SK-N-DZ (cell line): ENCODE measurements at regions not wholly inside any gene's neighbourhood (a gene's known extent, or its start where the extent isn't known, plus 50 kb on each side); places are given as distances from the start of the nearest gene placed in this dataset.

ENCODE experiments used
- DNase-seq: peaks from one replicate; pipeline ENCODE4 v3.0.0-alpha.2; 2015; ENCODE audit warnings: low spot score

DNA sequence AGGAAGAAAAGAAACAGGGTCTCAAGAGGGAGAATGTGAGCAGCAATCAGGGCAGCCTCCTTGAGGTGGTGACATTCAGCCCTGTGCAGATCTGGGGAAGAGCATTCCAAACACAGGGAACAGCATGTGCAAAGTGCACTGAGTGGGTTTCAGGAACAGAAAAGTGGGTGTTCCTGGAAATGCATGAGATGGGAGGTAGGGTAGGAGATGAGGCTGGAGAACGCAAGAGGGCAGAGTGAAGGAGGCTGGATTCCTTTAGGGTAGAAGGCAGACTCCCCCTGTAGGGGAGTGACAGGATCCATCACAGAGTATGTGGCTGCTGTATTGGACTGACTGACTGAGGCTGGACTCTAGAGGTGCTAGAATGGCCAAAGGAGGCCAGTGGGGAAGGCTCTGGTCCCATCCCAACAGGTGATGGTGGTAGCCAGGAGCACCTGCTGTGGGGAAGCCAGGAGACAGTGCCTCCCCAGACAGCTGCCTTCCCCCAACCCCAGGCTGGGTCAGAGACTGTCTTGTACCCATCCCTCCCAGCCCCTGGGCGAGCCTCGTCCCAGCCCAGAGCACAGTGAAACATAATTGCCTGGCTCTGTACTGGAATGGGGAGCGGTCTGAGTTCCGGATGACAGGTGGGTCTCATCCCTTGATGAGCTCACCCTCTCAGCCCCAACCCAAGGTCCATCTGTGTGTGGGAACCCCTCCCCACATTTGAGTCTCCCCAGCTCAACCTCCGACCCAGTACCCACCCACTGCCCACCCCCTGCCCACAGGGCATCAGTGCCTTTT is 419.4 kb downstream of the MN1 start:
- no peak for DNase-seq

DNA sequence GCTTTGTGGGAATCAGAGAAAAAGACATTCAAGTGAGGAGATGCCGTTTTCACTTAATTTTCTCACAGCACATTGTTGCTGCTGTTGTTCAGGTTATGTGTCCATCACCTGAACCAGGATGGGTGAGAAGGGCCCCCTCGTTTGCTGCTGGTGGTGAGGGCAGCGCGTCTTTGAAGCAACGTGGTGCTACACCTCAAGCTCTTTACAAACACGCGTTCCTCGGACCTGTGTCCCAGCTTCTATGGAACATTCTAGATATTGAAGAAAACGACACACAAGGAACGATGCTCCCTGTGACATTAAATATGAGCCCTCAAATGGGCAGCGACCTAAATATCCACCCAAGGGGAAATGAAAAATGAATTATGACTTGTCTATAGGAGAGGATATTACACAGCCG is 418.6 kb downstream of the MN1 start:
- DNase-seq, result no peak

DNA sequence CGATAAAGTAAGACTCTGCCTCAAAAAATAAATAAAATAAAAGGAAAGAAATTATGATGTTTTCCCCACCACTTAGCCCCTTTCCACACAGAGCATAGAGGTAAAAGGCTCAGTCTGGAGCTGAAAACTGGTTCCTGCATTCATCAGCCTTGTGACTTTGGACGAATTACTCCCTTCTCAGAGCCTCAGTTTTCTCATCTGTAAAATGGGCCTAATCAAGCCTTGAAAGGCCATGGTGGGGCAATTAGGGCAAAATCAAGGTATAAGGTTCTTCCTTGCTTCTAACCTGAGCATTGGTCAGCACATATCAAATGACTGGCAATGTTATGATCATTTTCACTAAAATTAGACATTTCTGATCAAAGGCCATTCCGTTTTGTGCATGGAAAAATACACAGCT is 417.7 kb downstream of the MN1 start:
- DNase-seq, result no peak

DNA sequence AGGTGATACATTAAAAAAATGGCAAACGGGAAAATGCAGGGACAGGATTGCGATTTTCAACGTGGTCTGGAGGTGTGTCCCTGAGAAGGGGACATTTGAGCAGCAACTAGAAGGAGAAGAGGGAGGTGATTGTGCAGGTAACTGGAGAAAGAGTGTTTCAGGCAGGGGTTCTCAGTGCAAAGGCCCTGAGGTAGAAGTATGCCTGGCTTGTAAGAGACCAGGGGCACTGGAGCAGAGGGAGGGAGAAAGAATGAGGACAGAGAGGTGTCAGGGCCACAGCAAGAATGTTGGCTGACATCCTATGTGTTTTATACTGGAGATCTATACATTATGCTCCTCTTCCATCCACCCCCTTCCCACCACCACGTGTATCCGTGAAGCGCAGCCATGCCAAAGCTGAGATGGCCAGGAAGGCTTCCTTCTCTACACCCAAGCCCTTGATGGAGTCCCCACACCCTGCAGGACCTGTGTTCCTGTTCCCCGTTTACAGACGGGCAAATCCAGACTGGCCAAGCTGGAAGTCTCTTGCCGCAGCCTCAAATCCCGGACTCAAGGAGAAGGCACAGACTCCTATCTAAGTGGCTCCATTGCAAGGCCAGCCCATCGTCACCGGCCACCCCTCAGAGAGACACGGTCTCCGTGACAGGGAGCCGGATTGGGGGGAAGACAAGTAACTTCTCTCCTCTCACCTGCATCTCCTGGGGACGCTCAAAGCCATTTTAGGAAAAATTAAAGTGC is 416.1 kb downstream of the MN1 start:
- no peak for DNase-seq

DNA sequence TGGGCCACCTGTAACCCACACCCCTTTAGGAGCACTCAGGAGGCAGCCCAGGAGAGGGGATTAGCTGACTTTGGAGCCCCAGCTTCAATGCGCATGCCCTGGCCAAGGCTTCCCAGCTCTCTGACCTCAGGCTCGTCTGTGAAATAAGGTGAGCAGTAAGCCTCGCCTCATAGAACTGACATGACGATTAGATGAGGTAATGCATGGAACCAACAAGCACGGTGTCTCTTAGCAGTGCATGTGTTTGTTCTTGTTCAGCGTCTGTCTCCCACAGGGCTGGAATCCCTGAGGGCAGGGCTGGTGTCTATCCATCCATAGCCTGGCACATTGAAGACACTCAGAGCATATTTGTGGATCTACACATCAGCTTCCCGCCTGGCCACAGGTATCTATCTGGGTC is 415.4 kb downstream of the MN1 start:
- no peak for DNase-seq

DNA sequence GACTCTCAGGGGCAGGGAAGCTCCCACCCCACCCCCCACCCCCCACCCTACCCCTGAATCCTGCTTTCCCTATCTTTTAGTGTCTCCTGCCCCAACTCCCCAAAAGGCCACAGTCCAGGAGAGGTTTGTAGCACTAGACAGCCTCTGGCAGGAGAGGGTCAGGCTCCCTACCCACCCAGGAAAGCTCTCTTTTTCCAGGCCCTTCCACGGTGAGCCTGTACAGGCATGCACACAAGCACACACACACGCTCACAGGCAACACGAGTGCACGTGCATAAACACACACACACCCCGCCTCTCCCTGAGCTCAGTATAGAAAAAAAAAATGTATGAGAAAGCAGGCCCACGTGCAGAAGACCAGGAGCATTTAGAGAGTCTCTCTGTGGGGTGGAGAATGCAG is 414.0 kb downstream of the MN1 start:
- no peak for DNase-seq

DNA sequence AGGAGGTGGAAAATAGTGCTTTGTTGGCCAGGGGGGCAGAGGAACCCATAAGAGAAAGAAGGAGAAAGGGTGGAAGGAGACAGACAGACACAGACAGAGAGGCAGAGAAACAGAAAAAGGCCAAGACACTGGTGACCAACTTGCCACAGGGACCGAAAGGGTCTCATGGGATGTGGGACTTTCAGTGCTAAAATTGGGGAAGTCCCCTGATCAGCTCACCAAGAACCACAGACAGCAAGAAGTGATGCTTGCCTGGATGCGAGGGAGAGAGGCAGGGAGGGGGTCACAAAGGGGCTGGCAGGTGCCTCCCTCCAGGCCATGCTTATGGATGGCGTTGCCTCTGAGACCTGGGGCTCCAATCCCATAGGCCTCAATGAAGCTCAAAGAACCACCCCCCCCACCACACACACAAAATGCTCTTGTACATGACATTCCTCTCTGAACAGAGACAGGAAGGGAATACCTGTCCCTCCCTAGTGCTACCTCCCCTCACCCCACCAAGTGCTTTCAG is 413.4 kb downstream of the MN1 start:
- no peak for DNase-seq

DNA sequence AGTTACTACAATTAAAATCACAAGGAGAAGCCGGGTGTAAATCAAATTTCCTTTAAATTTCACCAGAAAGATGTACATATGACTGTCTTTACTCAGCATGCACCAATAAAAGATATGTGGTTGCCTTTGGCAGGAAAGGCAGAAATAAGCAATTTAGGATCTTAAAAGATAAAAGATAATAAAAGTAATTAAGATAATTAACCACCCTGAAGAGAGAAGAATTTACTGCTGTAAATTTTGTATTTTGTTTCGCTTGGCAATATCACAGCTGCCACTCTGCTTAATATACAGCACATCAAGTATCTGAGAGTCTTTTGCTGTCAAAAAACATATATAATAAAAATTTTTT is 411.9 kb downstream of the MN1 start:
- no peak for DNase-seq

DNA sequence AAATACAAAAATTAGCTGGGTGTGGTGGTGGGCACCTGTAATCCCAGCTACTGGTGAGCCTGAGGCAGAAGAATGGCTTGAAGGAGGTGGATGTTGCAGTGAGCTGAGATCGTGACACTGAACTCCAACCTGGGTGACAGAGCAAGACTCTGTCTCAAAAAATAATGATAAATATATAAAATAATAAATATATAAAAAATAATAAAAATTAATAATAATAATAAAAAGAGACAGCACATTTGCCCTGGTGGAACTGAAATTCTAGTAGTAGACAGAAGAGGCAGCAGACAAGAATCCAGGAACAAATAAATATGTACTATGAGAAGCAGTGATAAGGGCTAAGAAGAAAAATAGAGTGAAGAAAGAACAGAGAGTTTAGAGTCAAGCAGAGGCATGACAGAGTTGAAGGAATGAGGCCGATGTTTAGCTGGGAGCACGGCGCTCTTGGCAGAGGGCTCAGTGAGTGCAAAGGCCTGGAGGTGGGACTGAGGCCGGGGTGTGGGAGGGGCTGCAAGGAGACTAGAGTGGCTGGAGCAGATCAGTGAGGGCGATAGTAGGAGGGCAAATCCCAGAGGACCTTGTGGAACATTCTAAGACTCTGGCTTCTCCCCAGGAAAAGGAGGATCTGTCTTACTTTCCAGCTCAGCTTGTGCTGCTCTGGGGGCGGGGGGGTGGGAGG is 410.3 kb downstream of the MN1 start:
- DNase-seq, result no peak

DNA sequence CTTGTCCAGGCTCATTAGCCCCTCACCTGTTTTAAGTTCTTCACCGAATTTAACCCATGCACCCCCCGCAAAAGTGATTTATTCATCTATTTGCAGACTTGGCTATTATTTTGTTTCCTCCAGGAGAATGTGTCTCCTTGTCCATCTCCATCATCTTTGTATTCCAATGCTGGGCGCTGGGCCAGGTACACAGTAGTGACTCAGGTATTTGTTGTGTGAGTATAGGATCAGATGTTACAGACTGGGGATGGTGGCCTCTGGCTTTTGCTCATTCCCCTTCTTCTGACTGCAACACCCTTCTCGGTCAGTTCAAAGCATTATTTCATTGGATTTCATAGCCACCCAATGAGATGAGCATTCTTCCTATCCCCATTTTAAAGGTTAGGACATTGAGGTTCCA is 408.2 kb downstream of the MN1 start:
- no peak for DNase-seq

DNA sequence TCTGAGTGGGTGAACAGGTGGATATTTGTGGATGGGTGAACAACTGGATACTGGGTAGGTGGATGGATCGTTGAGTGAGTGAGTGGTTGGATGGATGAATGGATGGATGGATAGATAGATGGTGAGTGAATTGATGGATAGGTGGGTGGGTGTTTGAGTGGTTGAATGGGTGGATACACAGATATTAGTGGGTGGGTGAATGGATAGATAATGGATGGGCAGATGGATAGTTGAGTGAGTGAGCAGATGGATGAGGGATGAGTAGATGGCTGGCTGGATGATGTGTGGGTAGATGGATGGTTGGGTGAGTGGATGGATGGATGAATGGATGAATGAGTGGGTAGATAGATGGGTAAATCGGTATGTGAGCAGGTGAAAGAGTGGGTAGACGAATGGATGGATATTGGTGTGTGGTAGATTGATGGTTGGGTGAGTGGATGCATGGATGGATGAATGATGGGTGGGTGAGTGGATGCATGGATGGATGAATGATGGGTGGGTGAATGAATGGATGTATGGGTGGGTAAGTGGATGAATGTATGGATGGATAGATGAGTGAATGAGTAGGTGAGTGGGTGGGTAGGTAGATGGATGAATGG is 406.7 kb downstream of the MN1 start:
- DNase-seq, result no peak

DNA sequence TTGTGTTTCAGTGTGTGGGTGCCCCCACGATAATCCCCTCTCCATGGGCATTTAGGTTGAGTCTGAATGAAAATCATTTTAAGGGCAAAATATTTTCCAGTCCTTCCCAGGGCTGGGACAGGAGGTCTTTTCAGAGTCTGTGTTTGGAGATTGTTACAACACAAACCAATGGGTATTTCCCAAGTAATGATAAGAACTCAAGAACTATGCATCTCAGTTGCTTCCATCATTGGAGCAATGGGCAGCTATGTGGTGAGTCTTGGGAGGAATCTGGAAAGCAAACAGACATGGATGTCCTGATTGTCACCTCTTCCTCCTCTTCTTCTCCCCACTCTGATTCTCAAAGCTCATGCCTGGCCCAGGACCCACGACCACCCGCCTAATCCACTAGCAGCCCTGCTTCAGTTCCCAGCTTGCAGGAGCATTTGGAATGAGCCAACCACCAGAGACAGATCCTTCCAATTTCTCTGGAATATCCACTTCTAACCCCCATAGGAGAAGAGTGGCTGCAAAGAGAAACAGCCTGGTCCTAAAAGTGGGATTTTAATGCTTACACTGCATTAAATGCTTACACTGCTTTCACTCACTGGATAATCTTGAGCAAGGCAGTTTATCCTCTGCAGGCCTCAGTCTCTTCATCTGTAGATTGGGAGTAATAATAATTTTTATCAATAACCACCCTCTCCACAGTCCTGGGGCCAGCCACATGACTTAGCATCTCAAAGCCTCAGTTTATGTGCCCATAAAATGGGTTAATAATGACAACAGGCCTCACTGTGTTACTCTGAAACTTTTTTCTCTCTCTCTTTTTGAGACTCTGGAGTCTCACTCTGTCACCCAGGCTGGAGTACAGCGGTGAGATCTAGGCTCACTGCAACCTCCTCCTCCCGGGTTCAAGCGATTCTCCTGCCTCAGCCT is 404.3 kb downstream of the MN1 start:
- no peak for DNase-seq

DNA sequence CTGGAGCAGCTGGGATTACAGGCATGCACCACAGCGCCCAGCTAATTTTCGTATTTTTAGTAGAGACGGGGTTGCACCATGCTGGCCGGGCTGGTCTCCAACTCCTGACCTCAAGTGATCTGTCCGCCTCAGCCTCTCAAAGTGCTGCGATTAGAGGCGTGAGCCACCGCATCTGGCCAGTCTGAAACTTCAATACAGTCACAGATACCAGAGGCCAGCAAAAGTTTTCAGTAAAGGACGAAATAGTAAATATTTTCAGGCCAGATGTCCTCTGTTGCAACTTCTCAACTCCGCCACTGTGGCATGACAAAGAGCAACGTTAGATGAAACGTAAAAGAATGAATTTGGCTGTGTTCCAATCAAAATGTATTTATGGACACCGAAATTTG is 403.6 kb downstream of the MN1 start:
- DNase-seq, result no peak

DNA sequence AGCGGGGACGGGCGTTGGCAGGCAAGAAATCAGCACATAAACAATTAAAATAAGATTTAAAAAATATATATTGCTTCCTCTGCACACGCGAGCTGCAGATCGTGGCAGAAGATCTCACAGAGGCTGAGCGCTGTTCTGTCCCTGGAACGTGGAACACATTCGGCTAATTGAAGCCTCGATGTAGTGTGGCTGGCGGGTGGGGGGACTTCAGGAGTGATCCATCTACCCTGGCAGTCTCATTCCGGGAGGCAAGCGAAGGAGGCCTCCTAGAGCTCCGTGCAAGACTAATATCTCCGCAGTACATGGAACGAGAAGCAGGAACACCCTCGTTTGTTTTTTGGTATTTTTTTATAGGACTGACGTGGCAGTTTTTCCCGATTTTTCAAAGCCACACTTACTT is 402.4 kb downstream of the MN1 start:
- DNase-seq, result no peak

DNA sequence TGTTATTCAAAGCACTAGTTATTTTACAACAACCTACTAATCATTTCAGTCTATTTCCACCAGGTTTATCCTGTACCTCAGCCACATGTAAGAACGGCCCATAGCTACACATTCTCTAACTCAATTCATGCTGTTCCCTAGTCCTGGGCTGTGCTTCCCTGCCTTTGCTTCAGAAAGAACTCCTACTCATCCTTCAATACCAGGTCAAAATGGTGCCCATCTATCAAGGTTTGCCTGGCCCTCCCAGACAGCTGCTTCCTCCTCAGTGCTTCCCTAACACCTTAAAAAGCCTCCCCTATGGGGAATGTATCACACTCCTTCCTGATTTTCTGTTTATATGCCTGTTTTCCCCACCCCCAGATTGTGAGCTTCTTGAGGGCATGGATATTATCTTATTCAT is 400.7 kb downstream of the MN1 start:
- no peak for DNase-seq

DNA sequence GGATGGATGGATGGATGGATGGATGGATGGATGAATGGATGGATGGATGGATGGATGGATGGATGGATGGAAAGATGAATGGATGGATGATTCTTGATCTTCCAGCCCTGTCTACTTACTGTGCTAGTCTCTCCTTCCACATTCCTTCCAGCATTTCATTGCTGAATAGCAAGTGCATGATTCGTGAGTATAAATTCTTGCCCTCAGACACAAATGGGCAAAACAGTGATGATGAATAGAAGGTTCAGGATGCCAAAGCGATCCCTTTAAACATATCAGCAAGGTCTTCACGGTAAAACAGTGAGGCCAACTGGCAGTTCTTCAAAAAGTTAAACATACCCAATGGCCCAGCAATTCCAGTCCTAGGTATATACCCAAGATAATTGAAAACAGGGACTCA is 400.2 kb downstream of the MN1 start:
- DNase-seq, result no peak

DNA sequence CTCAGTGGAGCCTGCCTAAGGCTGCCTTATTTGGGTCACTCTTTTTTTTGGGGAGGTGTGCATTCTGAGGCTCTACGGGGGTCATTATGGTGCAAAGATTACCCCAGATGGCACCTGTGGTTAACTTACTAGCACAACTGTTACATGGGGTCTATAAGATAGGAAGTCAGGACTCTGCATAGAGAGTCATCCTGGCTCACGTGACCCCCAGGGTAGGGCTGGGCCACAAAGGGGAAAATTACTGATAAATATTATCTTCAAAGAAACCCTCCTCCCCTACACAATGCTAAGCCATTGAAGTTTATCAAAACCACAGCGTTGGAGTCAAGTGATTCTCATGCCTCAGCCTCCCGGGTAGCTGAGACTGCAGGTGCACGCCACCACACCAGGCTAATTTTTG is 397.1 kb downstream of the MN1 start:
- DNase-seq, result no peak

DNA sequence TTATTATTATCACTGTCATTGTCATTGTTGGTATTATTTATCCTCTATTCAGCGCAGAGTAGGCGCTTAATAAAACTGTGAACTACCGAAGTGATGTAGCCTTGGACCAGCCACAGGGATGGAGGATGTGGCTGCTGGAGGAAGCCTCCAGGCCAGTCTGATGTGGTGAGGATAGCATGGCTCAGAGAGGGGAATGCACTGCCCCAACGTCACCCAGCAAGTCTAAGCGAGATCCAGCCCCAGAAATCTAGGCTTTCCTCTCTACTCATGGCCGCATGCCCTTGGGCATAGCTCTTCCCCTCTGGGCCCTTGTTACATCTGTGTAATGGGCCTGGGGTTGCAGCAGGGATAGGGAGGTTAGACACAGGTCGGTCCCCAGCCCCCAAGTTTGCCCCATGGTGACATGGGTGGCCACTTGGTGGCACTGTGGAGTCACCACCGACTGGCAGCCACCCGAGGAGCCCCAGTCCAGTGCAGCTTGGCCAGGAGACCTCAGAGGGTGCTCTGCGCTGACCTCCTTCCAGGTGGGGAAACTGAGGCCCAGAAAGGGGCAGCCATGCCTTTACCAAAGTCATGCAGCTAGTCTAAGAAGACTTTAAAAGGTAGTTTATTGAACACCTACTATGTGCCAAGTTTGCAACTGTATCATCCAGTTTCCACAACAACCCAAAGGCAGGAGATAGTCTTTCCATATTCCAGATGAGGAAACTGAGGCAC is 395.7 kb downstream of the MN1 start:
- no peak for DNase-seq

DNA sequence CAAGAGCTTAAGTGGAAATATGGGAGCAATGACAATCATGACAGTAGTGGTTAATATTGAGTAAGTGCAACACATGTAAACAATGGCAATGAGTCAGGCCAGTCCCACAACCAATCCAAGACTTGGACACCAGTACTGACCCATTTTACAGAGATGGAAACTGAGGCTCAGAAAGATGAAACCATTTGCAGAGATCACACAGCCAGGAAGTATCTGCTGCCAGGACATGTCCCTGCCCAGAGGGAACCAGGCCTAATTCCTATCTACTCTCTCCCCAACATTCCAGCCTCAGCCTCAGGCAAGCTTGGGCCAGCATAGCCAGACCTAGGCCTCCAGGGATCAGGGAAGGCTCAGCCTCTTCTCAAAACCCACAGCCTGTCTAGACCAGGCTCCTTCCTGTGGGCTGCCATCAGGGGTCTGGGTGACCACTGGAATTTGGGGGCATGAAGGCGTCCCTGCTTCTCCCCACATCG is 395.1 kb downstream of the MN1 start:
- no peak for DNase-seq

DNA sequence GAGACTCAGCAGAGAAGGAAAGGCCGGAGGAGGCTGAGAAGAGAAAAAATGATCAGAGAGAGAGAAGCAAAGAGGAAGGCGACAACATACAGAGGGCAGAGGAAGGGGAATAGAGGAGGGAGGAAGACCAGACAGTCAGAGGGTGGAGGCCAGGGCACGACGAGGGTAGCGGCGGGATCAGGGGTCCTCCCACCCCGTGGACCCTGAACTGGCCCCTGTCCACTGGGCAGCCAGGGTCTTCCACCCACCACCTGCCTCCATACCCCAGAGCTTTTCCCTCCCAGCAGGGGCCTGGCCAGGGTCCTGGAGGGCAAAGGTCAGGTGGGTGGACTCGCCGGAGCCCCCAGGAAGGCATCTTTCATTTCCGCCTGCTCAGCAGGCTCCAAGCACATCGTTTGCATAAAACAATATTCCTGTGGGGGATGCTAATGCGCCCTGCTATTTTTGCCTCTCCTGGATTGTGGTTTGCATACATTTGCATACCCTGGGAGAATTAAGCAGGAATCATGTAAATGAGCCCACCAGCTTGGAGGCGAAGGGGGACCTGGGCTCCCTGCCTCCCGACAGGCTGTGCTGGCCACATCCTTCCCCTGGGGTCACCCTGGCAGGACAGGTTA is 394.1 kb downstream of the MN1 start:
- no peak for DNase-seq
